Activated CD8-positive, alpha-beta T cell treated with anti-CD3 and anti-CD28 coated beads for 36 hours (primary cell): ENCODE measurements at regions not wholly inside any gene's neighbourhood (a gene's known extent, or its start where the extent isn't known, plus 50 kb on each side); places are given as distances from the start of the nearest gene placed in this dataset.
"Not testable (repeated sequence)": the region's sequence is repeated elsewhere in the genome, so short reads cannot be mapped to it uniquely, and the experiment has no call there.

Experiments used
- ATAC-seq: fragments of 200-7000 bp; cut with Tn5 transposase; one replicate; pipeline ENCODE4 v1.10.0; 2021; ENCODE audit warnings: mild to moderate bottlenecking, moderate library complexity
- CTCF ChIA-PET: fragments of 350-600 bp; sonication (Branson Sonifier 250); formaldehyde crosslinking; loops from one replicate; lab custom pipeline; 2021; ENCODE audit warnings: antibody characterized with exemption; lab: Charles Lee
- POLR2A ChIA-PET: fragments of 350-600 bp; sonication (Branson Sonifier 250); formaldehyde crosslinking; loops from one replicate; lab custom pipeline; 2021; ENCODE audit warnings: antibody characterized with exemption; lab: Charles Lee
- DNase-seq: peaks from one replicate; pipeline ENCODE4 v3.0.0-alpha.2; 2020
- H3K27ac Mint-ChIP-seq: one replicate; pipeline ENCODE4 v1.8.0; 2021; ENCODE audit warnings: mild to moderate bottlenecking, mixed read lengths
- H3K27me3 Mint-ChIP-seq: one replicate; pipeline ENCODE4 v1.8.0; 2021; ENCODE audit warnings: mixed read lengths
- H3K36me3 Mint-ChIP-seq: one replicate; pipeline ENCODE4 v1.8.0; 2021; ENCODE audit warnings: low read depth, mixed read lengths
- H3K4me1 Mint-ChIP-seq: one replicate; pipeline ENCODE4 v1.8.0; 2021; ENCODE audit warnings: low read depth, mixed read lengths
- H3K4me3 Mint-ChIP-seq: one replicate; pipeline ENCODE4 v1.8.0; 2021; ENCODE audit warnings: mild to moderate bottlenecking, moderate library complexity, mixed read lengths
- H3K9me3 Mint-ChIP-seq: one replicate; pipeline ENCODE4 v1.8.0; 2021; ENCODE audit warnings: mixed read lengths
- intact Hi-C: fragments of 100-400 bp; cut with micrococcal nuclease; formaldehyde crosslinking; loops from one replicate; pipeline ENCODE4 v1.10.0; 2022
- TF ChIP-seq, protein P1 (sequence below): fragments of 200-600 bp; IDR thresholded peaks from one replicate; pipeline ENCODE4 v1.8.0; 2022; ENCODE audit warnings: antibody characterized with exemption, mild to moderate bottlenecking

DNA sequence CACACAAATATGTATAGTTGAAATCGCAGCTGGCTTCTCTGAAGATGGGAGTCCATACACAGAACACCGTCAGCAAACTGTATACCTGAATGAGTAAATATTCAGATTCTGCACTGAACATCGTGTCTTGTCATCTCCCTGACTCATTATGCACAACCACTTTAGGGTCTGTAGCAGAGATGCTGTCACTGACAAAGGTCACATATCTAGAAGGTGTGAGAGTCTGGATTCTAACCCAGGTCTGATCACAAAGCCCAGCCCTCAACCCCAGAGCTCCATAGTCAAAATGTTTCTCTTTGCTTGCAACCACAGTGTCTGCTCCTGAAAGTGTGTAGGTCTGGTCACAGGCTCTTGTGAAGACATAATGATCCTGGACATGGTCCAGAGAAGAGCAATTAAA is 78.3 kb upstream of the PAX8 start:
- TF ChIP-seq, protein P1, sequence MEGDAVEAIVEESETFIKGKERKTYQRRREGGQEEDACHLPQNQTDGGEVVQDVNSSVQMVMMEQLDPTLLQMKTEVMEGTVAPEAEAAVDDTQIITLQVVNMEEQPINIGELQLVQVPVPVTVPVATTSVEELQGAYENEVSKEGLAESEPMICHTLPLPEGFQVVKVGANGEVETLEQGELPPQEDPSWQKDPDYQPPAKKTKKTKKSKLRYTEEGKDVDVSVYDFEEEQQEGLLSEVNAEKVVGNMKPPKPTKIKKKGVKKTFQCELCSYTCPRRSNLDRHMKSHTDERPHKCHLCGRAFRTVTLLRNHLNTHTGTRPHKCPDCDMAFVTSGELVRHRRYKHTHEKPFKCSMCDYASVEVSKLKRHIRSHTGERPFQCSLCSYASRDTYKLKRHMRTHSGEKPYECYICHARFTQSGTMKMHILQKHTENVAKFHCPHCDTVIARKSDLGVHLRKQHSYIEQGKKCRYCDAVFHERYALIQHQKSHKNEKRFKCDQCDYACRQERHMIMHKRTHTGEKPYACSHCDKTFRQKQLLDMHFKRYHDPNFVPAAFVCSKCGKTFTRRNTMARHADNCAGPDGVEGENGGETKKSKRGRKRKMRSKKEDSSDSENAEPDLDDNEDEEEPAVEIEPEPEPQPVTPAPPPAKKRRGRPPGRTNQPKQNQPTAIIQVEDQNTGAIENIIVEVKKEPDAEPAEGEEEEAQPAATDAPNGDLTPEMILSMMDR = no peak
- Mint-ChIP-seq H3K4me3 (no peak overlapping the region), H3K27ac (no peak overlapping the region), H3K27me3 (peaks cover 2% of the 10 kb centered on the region), H3K36me3 (no peaks in the 10 kb centered on the region), H3K9me3 (no peaks in the 10 kb centered on the region), H3K4me1 (peaks cover 18% of the 10 kb centered on the region)
- intact Hi-C loops = no loop called here
- ATAC-seq (peak; percentile 38), DNase-seq (peak; percentile 12)
- ChIA-PET POLR2A (interaction anchor here (0.6 kb wide), 1 partner anchor 1130 kb away, joined by 3 read pairs; no protein-coding TSS in a partner anchor), CTCF (interaction anchor here (2.3 kb wide), 1 partner anchor 219 kb away, joined by 5 read pairs; no protein-coding TSS in a partner anchor)

DNA sequence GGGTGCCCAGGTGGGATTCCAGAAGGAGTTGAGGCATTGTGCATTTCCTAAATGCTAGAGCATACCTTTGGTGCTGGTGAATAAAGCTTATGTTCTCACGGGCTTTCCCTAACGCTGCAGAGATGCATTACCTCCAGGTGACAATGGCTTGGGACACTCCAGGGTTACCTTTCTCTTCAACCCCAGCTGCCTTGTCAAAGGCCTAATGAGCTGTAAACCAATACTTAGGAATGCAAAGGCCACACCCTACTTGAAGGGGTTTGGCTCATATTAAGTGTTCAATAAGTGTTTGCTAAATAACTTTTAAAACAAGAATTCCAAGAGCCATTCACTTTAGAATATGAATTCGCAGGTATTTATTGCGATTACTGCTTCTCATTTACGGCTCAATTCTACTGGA is 77.6 kb upstream of the PAX8 start:
- POLR2A ChIA-PET, DNase-seq, H3K27me3 Mint-ChIP-seq, H3K36me3 Mint-ChIP-seq, H3K27ac Mint-ChIP-seq, ATAC-seq, H3K4me3 Mint-ChIP-seq, intact Hi-C loops, H3K9me3 Mint-ChIP-seq: not testable (repeated sequence)
- peaks cover 18% of the 10 kb centered on the region for H3K4me1 Mint-ChIP-seq
- CTCF ChIA-PET = interaction anchor here (2.3 kb wide), 1 partner anchor 218 kb away, joined by 5 read pairs; no protein-coding TSS in a partner anchor

DNA sequence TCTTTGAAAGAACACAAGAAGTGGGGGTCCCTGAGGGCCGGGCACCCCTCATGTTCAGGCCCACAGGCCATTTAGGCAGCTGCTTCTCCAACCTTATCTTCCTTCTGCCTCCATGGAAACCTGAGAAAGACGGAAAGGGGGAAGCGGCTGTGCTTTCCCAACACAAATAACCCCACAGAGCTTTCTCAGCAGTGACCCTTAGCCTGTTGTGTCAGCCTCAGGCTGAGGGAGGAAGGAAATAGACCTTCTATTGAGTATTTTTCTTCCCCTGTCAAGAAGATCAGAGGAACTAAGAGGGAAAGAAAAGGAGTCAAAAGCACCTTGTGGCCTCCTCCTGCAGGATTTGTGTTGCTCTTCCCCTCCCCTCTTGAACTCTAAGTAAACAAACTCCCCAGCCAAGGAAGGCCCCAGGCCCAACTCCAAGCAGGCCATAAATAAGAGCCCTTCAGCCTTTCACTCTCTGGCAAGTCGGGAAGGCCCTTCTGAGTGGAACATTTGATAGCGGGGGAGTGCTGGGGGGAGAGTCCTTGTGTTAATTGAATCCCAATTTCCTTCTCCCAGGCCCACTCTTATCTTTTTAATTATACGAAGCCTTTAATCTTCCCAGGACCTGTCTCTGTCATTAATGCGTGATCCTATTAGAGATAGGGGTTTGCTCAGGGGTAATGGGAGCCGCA is 76.8 kb upstream of the PAX8 start:
- CTCF ChIA-PET, H3K27ac Mint-ChIP-seq, ATAC-seq, POLR2A ChIA-PET, H3K36me3 Mint-ChIP-seq, H3K9me3 Mint-ChIP-seq, DNase-seq, H3K4me3 Mint-ChIP-seq, intact Hi-C loops, H3K27me3 Mint-ChIP-seq: not testable (repeated sequence)
- peaks cover 17% of the 10 kb centered on the region for H3K4me1 Mint-ChIP-seq

DNA sequence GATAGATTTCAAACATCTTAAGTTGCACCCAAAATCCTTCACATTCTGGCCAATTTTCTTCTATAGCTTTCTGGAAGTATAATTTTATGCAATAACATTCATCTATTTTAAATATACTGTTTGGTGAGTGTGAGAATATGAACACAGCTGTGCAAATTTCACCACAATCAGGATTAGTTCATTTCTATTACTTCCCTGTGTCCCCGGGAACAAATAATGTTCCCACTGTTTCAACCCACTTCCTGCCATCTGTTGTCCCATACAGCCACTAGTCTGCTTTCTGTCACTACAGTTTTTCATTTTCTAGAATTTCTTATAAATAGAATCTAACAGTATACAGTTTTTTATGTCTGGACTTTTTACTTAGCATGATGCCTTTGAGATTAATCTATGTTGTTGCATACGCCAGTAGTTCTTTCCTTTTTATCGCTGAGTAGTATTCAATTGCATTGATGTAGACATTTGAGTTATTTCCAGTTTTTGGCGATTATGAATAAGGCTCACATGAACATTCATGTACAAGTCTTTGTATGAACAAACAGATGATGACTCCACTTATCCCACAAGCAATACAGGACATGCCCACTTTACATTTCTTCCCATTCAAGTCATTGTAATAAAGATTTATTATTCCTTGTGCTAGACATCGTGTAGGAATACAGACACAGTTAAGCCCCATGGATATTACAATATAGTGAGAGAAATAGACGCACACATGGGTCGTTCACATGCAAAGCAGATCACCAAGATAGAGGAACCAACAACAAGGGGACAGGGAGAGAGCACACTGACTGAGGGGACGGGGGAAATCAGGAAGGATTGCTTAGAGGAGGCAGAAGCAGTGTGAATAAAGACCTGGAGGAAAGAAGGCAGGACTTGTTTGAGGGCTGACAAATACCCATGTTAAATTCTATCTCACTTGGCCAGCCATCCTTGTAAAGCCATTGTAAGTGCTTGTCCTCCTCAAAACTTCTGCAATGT is 72.9 kb upstream of the PAX8 start:
- intact Hi-C loops = no loop called here
- no peak for ATAC-seq
- CTCF ChIA-PET = interaction anchor here (0.6 to 1.5 kb wide), 4 partner anchors 18 to 103 kb away, joined by 3 to 4 read pairs (median 3); no protein-coding TSS in a partner anchor

DNA sequence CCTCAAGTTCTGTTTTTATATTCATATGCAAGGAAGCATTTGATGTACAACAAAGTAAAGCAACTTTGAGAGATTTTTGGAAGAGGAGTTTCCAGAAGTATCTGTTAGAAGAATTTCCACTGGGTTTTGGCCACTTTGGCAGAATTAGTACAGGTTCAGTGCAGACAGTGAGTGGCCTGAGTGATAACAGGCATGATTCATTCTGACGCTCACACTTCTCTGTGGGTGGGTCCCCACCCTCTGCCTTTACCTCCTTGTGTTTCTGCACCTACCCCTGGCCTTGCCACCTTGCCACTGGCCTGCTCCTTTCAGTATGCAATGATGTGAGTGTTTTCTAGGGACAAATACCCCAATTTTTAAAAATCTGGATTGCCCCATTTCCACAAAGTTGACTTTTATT is 65.1 kb upstream of the PAX8 start:
- intact Hi-C loops, H3K27me3 Mint-ChIP-seq, CTCF ChIA-PET, H3K27ac Mint-ChIP-seq, ATAC-seq, H3K4me3 Mint-ChIP-seq, H3K36me3 Mint-ChIP-seq, H3K9me3 Mint-ChIP-seq, H3K4me1 Mint-ChIP-seq, POLR2A ChIA-PET: not testable (repeated sequence)
- peak; percentile 7 for DNase-seq

More for the DNA sequence above, 72.9 kb upstream of the PAX8 start:
- POLR2A ChIA-PET = no interaction called here
- no peak for DNase-seq
- Mint-ChIP-seq H3K36me3 (no peaks in the 10 kb centered on the region), H3K9me3 (no peaks in the 10 kb centered on the region), H3K4me1 (no peaks in the 10 kb centered on the region), H3K27me3 (peaks cover 2% of the 10 kb centered on the region), H3K4me3 (no peak overlapping the region), H3K27ac (no peak overlapping the region)
- TF ChIP-seq, protein P1 = no peak

DNA sequence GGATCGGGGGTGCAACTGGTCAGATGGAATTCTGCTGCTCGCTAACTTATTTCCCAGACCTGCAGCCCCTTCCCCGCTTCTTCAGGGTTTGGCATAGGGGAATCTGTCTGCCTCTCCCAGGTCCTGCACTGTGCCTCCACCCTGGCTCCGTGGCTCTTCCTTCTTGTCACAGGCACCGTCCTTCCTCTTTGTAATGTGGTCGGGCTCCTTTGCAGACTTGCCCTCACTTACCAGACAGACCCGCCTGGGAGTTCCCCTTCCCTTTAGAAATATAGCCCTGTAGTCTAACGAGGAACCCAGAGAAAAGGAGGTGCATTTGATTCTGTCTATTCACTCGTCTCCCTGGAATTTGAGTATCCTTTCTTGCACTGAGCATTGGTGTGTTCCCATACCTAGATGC is 63.9 kb upstream of the PAX8 start:
- peaks cover 10% of the 10 kb centered on the region for H3K27me3 Mint-ChIP-seq
- TF ChIP-seq, protein P1 = no peak
- ATAC-seq (peak; percentile 56), DNase-seq (peak; percentile 28)
- H3K36me3 Mint-ChIP-seq = no peaks in the 10 kb centered on the region
- CTCF ChIA-PET = no interaction called here
- H3K27ac Mint-ChIP-seq = no peak overlapping the region
- intact Hi-C loops = no loop called here
- no peak overlapping the region for H3K4me3 Mint-ChIP-seq
- H3K4me1 Mint-ChIP-seq = peaks cover 7% of the 10 kb centered on the region
- POLR2A ChIA-PET = no interaction called here
- no peaks in the 10 kb centered on the region for H3K9me3 Mint-ChIP-seq

DNA sequence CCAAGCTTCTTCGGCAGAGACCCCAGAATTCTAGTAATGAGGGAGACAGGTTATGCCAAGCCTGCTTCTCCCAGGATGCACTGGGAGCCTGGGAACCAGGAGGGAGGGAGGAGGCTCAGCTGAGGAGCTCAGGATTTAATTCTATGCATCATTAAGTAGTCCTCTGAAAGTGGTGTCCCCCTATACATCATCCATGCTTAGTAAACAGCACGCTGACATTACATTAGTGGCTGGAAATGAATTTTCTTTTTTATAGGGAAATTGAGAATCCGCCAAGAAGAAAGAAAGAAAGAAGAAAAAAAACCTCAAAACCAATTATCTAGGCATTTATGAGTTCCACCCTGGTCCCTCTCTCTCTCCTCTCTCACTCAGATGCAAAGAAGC is 63.1 kb upstream of the PAX8 start:
- H3K36me3 Mint-ChIP-seq = not testable (repeated sequence)

More for the DNA sequence above, 63.1 kb upstream of the PAX8 start:
- DNase-seq, H3K27ac Mint-ChIP-seq, H3K27me3 Mint-ChIP-seq, H3K4me3 Mint-ChIP-seq, CTCF ChIA-PET, intact Hi-C loops, H3K9me3 Mint-ChIP-seq, POLR2A ChIA-PET, ATAC-seq, H3K4me1 Mint-ChIP-seq: not testable (repeated sequence)
